ENCODE measurements at regions not wholly inside any gene's neighbourhood (a gene's known extent, or its start where the extent isn't known, plus 50 kb on each side); places are given as distances from the start of the nearest gene placed in this dataset.
"Not testable (repeated sequence)": the region's sequence is repeated elsewhere in the genome, so short reads cannot be mapped to it uniquely, and the experiment has no call there.

DNA sequence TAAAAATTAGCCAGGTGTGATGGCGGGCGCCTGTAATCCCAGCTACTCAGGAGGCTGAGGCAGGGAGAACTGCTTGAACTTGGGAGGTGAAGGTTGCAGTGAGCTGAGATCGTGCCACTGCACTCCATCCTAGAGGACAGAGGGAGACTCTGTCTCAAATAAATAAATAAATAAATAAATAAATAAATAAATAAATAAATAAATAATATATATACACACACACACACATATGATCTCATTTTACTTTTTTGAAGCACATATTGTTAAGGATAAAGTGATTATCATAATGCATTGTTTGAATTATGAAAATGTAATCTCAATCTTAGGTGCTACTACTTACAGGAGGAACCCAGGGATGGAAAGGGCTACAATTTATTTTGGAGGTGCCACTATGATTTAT lies 130.5 kb upstream of the PCDH7 start:
- H3K27ac Mint-ChIP-seq; H3K27me3 Mint-ChIP-seq; H3K36me3 Mint-ChIP-seq (ENCODE audit: low read depth); ATAC-seq; DNase-seq; H3K4me1 Mint-ChIP-seq; H3K4me3 Mint-ChIP-seq: not testable (repeated sequence)
- H3K9me3 Mint-ChIP-seq, result peaks cover 11% of the 10 kb centered on the region

DNA sequence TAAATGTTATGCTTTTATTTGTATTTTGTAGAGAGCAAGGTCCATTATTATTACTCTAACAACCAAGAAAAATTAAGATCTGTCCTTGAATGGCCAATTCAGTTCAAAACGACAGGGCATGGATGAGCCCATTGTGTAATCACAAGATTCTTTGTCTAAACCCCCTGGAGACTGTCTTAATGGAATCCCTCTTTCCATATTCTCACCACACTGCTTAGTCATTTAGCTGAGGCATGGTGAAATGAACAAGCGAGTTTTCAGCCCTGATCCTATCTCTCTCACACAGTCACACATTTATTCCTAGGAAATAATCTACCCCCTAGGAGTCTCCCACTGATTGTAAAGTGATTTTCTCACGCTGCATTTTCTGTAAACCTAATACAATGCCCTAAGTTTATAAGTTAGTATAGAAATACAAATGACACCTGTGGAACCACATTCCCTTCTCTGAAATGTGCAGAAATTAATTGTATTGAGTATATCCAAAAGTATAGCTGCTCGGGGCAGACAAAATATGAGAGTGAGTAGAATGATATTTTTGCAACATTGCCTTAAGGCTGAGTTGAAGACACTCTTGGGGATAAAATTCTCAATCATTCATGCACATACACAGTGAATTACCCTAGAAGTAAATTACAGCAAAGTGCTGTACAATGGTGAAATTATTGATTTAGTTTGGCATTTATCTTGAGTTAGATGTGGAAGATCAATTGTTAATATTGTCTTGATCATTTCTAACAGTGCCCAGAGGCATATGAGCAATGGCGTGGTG lies 119.7 kb upstream of the PCDH7 start:
- no peak overlapping the region for H3K4me3 Mint-ChIP-seq
- H3K27me3 Mint-ChIP-seq, result no peaks in the 10 kb centered on the region
- no peaks in the 10 kb centered on the region for H3K36me3 Mint-ChIP-seq (ENCODE audit: low read depth)
- DNase-seq, result no peak
- no peaks in the 10 kb centered on the region for H3K4me1 Mint-ChIP-seq
- ATAC-seq, result no peak
- peaks cover 16% of the 10 kb centered on the region for H3K9me3 Mint-ChIP-seq
- no peak overlapping the region for H3K27ac Mint-ChIP-seq

DNA sequence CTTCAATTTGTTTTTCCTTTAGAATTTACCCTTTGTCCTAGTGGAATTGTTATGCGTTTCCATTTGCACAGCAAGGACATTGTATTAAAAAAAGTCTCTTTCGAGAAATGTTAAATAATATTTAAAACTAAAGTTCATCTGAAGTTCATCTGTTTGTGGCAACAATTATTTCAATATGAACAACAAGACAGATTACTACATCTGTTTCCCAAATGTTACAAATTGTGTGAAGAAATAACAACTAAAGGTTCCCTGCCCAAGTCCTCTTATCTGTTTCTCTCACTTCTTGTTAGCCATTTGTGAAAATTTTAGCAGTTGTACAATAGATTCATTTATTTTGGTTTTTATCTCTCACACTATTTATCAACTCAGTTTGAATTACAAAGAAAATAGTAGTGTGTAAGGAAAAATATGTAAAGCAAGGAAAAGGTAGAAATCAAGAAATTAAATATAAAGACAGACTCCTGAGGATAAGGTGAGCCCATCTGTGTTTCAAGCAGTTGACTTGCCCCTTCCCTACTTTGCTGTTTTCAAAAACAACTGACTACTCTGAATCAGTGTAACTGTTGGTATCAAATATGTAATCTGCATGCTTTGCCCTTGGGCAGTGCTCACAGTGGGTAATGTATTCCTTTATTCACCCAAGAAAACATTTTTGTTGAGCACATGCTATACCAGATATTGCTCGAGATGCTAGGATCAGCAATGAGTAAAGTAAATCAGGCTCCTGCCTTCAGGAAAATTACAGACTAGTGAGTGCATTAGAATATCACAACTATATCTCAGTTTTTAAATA lies 118.9 kb upstream of the PCDH7 start:
- DNase-seq, result no peak
- no peak overlapping the region for H3K4me3 Mint-ChIP-seq
- ATAC-seq, result no peak
- H3K9me3 Mint-ChIP-seq, result peaks cover 19% of the 10 kb centered on the region
- no peaks in the 10 kb centered on the region for H3K36me3 Mint-ChIP-seq (ENCODE audit: low read depth)
- H3K4me1 Mint-ChIP-seq, result no peaks in the 10 kb centered on the region
- no peak overlapping the region for H3K27ac Mint-ChIP-seq
- no peaks in the 10 kb centered on the region for H3K27me3 Mint-ChIP-seq

DNA sequence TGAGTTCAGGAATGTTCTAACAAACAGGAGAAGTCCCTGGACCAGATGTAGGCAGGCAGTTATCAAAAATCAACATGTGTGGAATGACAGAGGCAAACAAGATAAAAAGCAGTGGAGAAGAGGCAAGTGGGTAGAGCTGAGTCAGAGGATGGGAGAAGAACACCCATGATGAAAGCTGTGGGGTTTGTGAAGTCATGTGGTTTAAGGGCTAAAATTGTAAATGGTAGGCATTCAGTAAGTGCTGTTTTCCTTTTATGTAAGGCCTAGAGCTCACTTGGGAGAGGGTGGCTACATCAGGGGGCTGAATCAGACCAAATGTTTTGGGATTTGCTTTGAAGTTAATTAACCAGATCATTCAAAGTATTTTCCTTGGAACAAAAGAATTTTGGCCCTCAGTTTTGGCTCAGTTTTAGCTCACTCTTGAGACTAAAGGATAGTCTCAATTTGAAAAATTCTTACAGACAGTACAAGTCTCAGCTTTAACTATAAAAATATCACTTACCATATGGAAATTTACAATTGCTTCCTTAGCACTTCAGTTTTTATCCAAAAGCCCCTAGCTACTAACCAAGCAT lies 114.5 kb upstream of the PCDH7 start:
- no peaks in the 10 kb centered on the region for H3K36me3 Mint-ChIP-seq (ENCODE audit: low read depth)
- no peak for ATAC-seq
- H3K4me1 Mint-ChIP-seq, result no peaks in the 10 kb centered on the region
- no peak for DNase-seq
- no peak overlapping the region for H3K4me3 Mint-ChIP-seq
- peaks cover 25% of the 10 kb centered on the region for H3K9me3 Mint-ChIP-seq
- H3K27me3 Mint-ChIP-seq, result no peaks in the 10 kb centered on the region
- no peak overlapping the region for H3K27ac Mint-ChIP-seq

DNA sequence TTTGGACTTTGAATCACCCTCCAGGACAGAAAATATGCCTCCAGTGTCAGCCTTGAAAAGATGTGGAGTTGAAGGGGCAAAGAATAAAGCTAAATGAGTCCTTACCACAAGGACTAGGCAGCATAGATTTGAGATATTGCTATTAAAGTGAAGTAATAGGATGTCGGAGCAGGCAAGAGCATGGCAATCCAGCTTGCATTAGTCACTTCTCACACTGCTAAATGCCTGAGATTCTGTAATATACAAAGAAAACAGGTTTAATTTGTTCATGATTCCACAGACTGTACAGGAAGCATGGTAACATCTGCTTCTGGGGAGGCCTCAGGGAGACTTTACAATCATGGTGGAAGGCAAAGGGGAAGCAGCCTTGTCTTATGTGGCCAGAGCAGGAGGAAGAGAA lies 109.8 kb upstream of the PCDH7 start:
- H3K9me3 Mint-ChIP-seq, result peaks cover 20% of the 10 kb centered on the region
- H3K4me3 Mint-ChIP-seq, result no peak overlapping the region

DNA sequence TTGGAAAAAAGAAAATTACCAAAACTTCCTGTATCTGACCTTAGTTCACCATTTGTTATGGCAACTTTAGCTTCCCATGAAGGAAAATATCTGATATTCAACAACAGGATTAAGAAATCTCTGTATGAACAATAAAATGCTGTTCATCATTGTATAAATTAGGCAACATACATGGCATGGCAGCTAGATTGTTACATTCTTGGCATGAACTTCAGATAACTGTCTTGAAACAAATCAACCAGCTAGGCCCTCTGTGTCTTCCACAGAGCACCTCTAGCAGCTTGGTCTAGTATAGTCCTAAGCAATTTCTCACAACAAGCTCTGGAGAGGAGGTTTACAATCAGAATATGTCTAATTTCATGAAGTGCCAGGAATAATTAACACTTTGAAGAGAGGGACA lies 105.4 kb upstream of the PCDH7 start:
- H3K27me3 Mint-ChIP-seq, result peaks cover 2% of the 10 kb centered on the region
- ATAC-seq (no peak), DNase-seq (no peak)
- H3K36me3 Mint-ChIP-seq (ENCODE audit: low read depth), result no peaks in the 10 kb centered on the region
- peaks cover 9% of the 10 kb centered on the region for H3K9me3 Mint-ChIP-seq
- no peaks in the 10 kb centered on the region for H3K4me1 Mint-ChIP-seq
- H3K4me3 Mint-ChIP-seq, result no peak overlapping the region
- no peak overlapping the region for H3K27ac Mint-ChIP-seq

More for the DNA sequence above, 109.8 kb upstream of the PCDH7 start:
- Mint-ChIP-seq H3K4me1 (no peaks in the 10 kb centered on the region), H3K27ac (no peak overlapping the region), H3K27me3 (peaks cover 2% of the 10 kb centered on the region), H3K36me3 (ENCODE audit: low read depth) (no peaks in the 10 kb centered on the region)
- ATAC-seq, result no peak
- DNase-seq, result no peak

DNA sequence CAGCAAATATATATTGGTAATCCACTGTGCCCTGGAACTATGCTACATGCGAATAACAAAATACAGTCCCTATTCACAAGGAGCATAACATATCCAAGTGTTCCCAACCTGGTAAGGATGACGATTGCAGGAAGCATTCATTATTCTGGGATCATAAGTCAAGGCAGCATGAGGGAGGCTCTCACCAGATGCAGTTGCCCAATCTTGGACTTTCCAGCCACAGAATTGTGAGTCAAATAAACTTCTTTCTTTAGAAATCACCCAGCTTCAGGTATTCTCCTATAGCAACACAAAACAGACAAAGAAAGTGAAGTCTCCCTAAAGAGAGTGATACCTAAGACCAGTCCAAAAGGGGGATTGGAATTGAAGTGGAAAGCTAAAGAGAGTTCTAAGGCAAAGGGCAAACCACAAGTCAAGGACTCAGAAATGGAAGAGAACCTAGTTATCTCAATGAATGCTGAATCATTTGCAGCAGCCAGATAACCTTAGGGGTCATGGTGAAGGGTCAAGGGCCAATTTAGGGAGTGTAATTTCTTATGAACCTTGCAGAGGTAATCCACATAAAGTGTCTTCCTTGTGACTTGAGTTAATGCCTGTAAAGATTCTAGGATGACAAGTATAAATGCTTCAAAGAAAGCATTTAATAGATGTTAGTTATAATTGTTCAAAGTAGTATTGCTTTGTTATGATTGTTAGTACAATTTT lies 103.1 kb upstream of the PCDH7 start:
- ATAC-seq, result no peak
- Mint-ChIP-seq H3K4me3 (no peak overlapping the region), H3K27me3 (peaks cover 2% of the 10 kb centered on the region), H3K9me3 (no peaks in the 10 kb centered on the region), H3K36me3 (ENCODE audit: low read depth) (no peaks in the 10 kb centered on the region), H3K4me1 (no peaks in the 10 kb centered on the region), H3K27ac (no peak overlapping the region)
- no peak for DNase-seq

GRCh38 chr4:30617836-30618235 lies 102.3 kb upstream of the PCDH7 start:
- no peaks in the 10 kb centered on the region for H3K36me3 Mint-ChIP-seq (ENCODE audit: low read depth)
- ATAC-seq, result no peak
- DNase-seq, result no peak
- peaks cover 2% of the 10 kb centered on the region for H3K27me3 Mint-ChIP-seq
- H3K27ac Mint-ChIP-seq, result no peak overlapping the region
- no peaks in the 10 kb centered on the region for H3K9me3 Mint-ChIP-seq
- H3K4me1 Mint-ChIP-seq, result no peaks in the 10 kb centered on the region
- no peak overlapping the region for H3K4me3 Mint-ChIP-seq

GRCh38 chr4:30619679-30620078 lies 100.5 kb upstream of the PCDH7 start:
- Mint-ChIP-seq H3K4me1 (no peaks in the 10 kb centered on the region), H3K4me3 (no peak overlapping the region), H3K27ac (no peak overlapping the region), H3K36me3 (ENCODE audit: low read depth) (no peaks in the 10 kb centered on the region), H3K9me3 (peaks cover 4% of the 10 kb centered on the region), H3K27me3 (no peaks in the 10 kb centered on the region)
- no peak for ATAC-seq
- DNase-seq, result no peak

DNA sequence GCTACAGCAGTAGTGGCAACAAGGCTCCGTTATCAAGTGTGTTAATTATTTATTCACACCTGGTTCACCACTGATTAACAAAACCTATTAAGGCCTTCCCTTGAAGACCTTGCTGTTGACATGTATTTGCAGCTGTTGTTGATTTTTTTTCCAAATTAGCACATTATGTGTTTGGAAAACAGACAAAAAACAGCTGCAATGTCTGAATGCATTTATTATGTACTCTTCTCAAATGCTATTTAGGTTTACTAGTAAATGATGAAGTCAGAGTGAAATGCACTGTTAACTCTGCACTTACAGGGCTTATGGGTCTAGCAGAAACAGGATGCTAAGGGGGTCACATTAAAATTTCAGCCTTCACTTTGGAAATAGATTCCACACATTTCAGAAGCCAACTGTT lies 99.5 kb upstream of the PCDH7 start:
- H3K9me3 Mint-ChIP-seq, result peaks cover 4% of the 10 kb centered on the region
- no peaks in the 10 kb centered on the region for H3K36me3 Mint-ChIP-seq (ENCODE audit: low read depth)
- no peak for ATAC-seq
- no peak overlapping the region for H3K4me3 Mint-ChIP-seq
- no peak overlapping the region for H3K27ac Mint-ChIP-seq
- H3K4me1 Mint-ChIP-seq, result no peaks in the 10 kb centered on the region
- DNase-seq, result no peak
- no peaks in the 10 kb centered on the region for H3K27me3 Mint-ChIP-seq

DNA sequence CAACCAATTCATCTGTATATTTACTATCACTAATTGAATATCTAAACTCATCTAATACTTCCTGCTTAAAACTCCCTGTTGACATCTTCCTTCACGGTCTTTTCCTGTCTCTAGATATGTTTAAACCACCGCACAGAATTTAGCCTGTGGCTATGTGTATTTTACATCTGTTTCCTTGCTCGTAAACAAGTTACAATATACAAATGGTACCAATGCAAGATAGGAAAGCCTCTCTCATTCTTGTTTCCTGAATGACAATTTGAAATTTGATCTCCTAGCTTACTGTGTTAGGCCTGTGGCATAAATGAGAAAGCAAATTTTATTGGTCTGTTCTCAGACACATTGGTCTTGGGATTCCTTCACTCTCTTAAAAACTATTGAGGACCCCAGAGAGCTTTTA lies 89.7 kb upstream of the PCDH7 start:
- ATAC-seq (no peak), DNase-seq (no peak)
- Mint-ChIP-seq H3K36me3 (ENCODE audit: low read depth) (no peaks in the 10 kb centered on the region), H3K27me3 (no peaks in the 10 kb centered on the region), H3K4me1 (no peaks in the 10 kb centered on the region), H3K27ac (no peak overlapping the region), H3K4me3 (no peak overlapping the region), H3K9me3 (peaks cover 10% of the 10 kb centered on the region)

GRCh38 chr4:30632751-30633150 lies 87.4 kb upstream of the PCDH7 start:
- ATAC-seq (no peak), DNase-seq (no peak)
- Mint-ChIP-seq H3K9me3 (peaks cover 10% of the 10 kb centered on the region), H3K27me3 (no peaks in the 10 kb centered on the region), H3K36me3 (ENCODE audit: low read depth) (no peaks in the 10 kb centered on the region), H3K27ac (no peak overlapping the region), H3K4me1 (no peaks in the 10 kb centered on the region), H3K4me3 (no peak overlapping the region)

DNA sequence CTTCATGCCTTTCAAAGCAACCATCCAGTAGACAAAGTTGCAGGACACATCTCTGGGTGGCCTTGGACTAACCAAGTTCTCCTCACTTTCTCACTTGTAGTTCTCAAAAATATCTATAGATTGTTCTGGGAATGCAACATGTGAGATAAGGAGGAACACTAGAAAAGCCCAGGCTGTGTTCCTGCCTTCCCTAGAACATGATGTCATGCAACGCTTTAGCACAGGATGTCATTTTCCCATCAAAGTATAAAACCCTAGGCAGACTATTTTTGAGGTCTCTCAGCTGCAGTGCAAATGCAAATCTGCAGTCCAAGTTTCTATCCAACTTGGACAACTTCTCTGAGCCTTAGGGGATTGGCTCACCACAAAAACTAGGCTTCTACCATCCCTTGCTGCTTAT lies 78.8 kb upstream of the PCDH7 start:
- ATAC-seq, result no peak
- Mint-ChIP-seq H3K27ac (no peak overlapping the region), H3K27me3 (no peaks in the 10 kb centered on the region), H3K9me3 (peaks cover 11% of the 10 kb centered on the region), H3K4me1 (no peaks in the 10 kb centered on the region), H3K4me3 (no peak overlapping the region), H3K36me3 (ENCODE audit: low read depth) (no peaks in the 10 kb centered on the region)
- DNase-seq, result no peak

GRCh38 chr4:30642567-30642966 lies 77.6 kb upstream of the PCDH7 start:
- no peaks in the 10 kb centered on the region for H3K27me3 Mint-ChIP-seq
- no peak overlapping the region for H3K4me3 Mint-ChIP-seq
- peaks cover 16% of the 10 kb centered on the region for H3K9me3 Mint-ChIP-seq
- H3K36me3 Mint-ChIP-seq (ENCODE audit: low read depth), result no peaks in the 10 kb centered on the region
- H3K27ac Mint-ChIP-seq, result no peak overlapping the region
- ATAC-seq (no peak), DNase-seq (no peak)
- no peaks in the 10 kb centered on the region for H3K4me1 Mint-ChIP-seq

DNA sequence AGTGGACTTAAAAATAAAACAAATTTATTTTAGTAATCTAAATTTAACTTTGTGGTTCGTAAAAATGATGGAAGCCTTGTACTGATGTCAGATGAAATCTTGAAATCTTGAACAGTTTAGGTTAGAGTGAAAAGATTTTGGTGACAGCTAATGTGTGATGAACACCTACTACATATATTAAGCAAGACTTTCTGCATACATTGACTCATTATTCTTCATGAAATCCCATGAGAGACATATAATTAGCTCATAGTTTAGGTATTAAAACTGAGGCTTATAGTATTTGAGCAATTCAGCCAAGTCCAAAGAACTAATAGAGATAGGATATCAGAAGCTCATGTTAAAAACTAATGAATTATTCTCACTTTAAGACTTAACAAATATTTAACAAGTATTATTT lies 66.9 kb upstream of the PCDH7 start:
- H3K4me1 Mint-ChIP-seq, result no peaks in the 10 kb centered on the region
- no peaks in the 10 kb centered on the region for H3K36me3 Mint-ChIP-seq (ENCODE audit: low read depth)
- no peak overlapping the region for H3K4me3 Mint-ChIP-seq
- ATAC-seq (no peak), DNase-seq (no peak)
- no peaks in the 10 kb centered on the region for H3K27me3 Mint-ChIP-seq
- no peak overlapping the region for H3K27ac Mint-ChIP-seq
- peaks cover 3% of the 10 kb centered on the region for H3K9me3 Mint-ChIP-seq

Measured in activated naive CD8-positive, alpha-beta T cell treated with anti-CD3 and anti-CD28 coated beads, Interleukin-2, amount 50 U/mL, for 24 hours (primary cell).